Activated B cell treated with CpG ODN at 0.5 μM for 24 hours (primary cell): ENCODE measurements at regions not wholly inside any gene's neighbourhood (a gene's known extent, or its start where the extent isn't known, plus 50 kb on each side); places are given as distances from the start of the nearest gene placed in this dataset.

ENCODE experiments used
- ATAC-seq: fragments of 200-7000 bp; cut with Tn5 transposase; one replicate; pipeline ENCODE4 v1.10.0; 2021; ENCODE audit warnings: low read depth, mild to moderate bottlenecking, moderate library complexity
- CTCF ChIA-PET: fragments of 350-600 bp; sonication (Branson Sonifier 250); formaldehyde crosslinking; loops from one replicate; lab custom pipeline; 2021; ENCODE audit warnings: antibody characterized with exemption; lab: Charles Lee
- POLR2A ChIA-PET: fragments of 350-600 bp; sonication (Branson Sonifier 250); formaldehyde crosslinking; loops from one replicate; lab custom pipeline; 2021; ENCODE audit warnings: antibody characterized with exemption; lab: Charles Lee
- DNase-seq: peaks from one replicate; pipeline ENCODE4 v3.0.0; 2022
- H3K27ac Mint-ChIP-seq: one replicate; pipeline ENCODE4 v1.8.0; 2020; ENCODE audit warnings: mixed read lengths
- H3K27me3 Mint-ChIP-seq: one replicate; pipeline ENCODE4 v1.8.0; 2021; ENCODE audit warnings: mixed read lengths
- H3K36me3 Mint-ChIP-seq: one replicate; pipeline ENCODE4 v1.8.0; 2021; ENCODE audit warnings: low read depth, mixed read lengths
- H3K4me1 Mint-ChIP-seq: one replicate; pipeline ENCODE4 v1.8.0; 2021; ENCODE audit warnings: mixed read lengths
- H3K4me3 Mint-ChIP-seq: one replicate; pipeline ENCODE4 v1.8.0; 2020; ENCODE audit warnings: mild to moderate bottlenecking, mixed read lengths
- H3K9me3 Mint-ChIP-seq: one replicate; pipeline ENCODE4 v1.8.0; 2020; ENCODE audit warnings: mixed read lengths
- intact Hi-C: fragments of 100-400 bp; cut with micrococcal nuclease; formaldehyde crosslinking; loops from one replicate; pipeline ENCODE4 v1.15.1; 2024
- TF ChIP-seq, protein P1 (sequence below): fragments of 200-600 bp; IDR thresholded peaks from one replicate; pipeline ENCODE4 v1.8.0; 2022; ENCODE audit warnings: antibody characterized with exemption, mild to moderate bottlenecking

DNA sequence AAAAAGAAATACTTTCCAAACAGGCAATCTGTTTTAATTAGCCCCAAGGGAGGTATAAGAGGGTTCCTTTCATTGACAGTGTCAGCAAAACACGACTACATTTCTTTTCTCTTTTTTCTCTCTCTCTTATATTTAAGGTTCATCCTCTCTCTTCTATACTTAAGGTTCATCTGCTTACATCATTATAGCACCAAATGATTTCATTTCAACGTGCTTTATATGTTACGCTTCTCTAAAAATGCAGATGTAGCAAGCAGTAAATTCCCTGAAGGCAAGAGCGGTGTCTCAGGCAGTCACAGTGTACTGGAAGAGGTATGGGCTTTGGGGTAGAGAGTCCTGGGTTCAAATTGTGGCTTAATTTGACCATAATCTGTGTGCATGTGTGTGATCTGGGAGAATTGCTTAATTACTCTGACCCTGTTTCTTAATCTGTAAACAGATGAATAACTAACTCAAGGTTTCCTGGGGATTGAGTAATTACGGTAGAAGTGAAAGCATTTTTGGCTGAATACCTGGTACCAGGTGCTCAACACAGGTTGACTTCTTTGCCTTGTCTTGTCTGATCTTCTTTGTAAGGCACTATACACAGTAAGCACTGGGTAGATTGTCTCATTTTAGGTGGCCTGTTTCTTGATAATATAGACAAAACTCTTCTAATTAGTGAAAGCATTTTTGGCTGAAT is 180.8 kb downstream of the SPRY1 start:
- DNase-seq, result no peak
- intact Hi-C loops, result no loop called here
- CTCF ChIA-PET, result no interaction called here

DNA sequence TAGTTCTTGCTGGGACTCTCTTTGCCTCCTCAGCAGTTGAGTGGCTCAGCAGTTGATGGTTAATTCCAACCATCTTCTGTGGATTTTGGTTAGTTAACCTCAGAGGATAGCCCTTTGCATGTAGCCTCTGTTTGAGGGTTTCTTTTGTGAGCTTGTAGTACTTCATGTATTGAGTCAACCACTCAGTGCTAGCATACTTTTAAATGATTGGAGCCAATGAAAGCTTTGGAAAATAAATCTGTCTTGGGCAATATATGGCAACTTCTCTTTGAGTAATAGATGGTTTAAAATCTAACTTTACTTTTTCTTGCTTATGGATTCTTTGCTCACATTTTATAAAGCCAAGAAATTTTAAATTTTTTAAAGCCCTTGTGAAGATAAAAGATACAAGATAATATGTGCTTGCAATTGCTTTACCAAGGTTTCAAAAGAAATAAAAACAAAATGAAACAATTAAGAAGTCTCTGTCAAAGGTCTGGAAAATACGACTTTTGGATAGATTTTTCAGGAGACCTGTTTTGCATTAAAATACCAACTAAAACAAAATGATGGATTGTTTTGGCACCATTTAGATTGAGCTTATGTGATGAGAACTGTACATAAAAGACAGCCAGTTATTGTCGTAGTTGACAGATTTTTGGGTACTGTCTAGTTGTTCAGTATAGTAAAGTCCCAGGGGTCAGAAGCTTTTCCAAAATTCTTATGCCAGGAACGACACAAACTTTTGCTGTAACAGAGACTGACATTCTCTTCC is 181.9 kb downstream of the SPRY1 start:
- ATAC-seq, result no peak
- H3K27me3 Mint-ChIP-seq, result no peaks in the 10 kb centered on the region
- intact Hi-C loops, result no loop called here
- no peaks in the 10 kb centered on the region for H3K36me3 Mint-ChIP-seq
- H3K4me3 Mint-ChIP-seq, result no peak overlapping the region
- no peak overlapping the region for H3K27ac Mint-ChIP-seq
- H3K9me3 Mint-ChIP-seq, result peaks cover 10% of the 10 kb centered on the region
- TF ChIP-seq, protein P1, sequence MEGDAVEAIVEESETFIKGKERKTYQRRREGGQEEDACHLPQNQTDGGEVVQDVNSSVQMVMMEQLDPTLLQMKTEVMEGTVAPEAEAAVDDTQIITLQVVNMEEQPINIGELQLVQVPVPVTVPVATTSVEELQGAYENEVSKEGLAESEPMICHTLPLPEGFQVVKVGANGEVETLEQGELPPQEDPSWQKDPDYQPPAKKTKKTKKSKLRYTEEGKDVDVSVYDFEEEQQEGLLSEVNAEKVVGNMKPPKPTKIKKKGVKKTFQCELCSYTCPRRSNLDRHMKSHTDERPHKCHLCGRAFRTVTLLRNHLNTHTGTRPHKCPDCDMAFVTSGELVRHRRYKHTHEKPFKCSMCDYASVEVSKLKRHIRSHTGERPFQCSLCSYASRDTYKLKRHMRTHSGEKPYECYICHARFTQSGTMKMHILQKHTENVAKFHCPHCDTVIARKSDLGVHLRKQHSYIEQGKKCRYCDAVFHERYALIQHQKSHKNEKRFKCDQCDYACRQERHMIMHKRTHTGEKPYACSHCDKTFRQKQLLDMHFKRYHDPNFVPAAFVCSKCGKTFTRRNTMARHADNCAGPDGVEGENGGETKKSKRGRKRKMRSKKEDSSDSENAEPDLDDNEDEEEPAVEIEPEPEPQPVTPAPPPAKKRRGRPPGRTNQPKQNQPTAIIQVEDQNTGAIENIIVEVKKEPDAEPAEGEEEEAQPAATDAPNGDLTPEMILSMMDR, result no peak
- H3K4me1 Mint-ChIP-seq, result no peaks in the 10 kb centered on the region
- no peak for DNase-seq
- ChIA-PET CTCF (no interaction called here), POLR2A (no interaction called here)

More for the DNA sequence above, 180.8 kb downstream of the SPRY1 start:
- no peaks in the 10 kb centered on the region for H3K27me3 Mint-ChIP-seq
- no peak for ATAC-seq
- H3K4me3 Mint-ChIP-seq, result no peak overlapping the region
- POLR2A ChIA-PET, result no interaction called here
- no peaks in the 10 kb centered on the region for H3K4me1 Mint-ChIP-seq
- no peak overlapping the region for H3K27ac Mint-ChIP-seq
- TF ChIP-seq, protein P1, result no peak
- H3K9me3 Mint-ChIP-seq, result peaks cover 10% of the 10 kb centered on the region
- no peaks in the 10 kb centered on the region for H3K36me3 Mint-ChIP-seq

DNA sequence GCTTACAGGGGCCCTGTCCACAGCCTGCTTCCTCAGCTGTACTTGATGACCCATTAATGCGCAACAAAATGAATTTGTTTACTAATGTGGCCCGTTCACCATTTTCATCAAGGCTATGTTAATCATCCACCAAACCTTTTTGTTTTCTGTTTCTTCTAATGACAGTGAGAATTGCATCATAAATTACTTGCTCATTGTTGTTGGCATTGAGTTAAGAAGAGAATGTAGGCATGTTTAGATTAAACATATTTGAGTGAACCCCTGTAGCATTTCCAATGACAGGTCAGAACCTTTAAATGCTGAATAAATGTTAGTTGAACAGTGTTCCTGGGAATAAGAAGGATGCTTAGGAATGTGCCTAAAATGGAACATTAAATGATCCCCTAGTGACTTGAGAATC is 183.4 kb downstream of the SPRY1 start:
- Mint-ChIP-seq H3K4me3 (no peak overlapping the region), H3K36me3 (no peaks in the 10 kb centered on the region), H3K27ac (no peak overlapping the region), H3K9me3 (peaks cover 10% of the 10 kb centered on the region), H3K4me1 (no peaks in the 10 kb centered on the region), H3K27me3 (no peaks in the 10 kb centered on the region)
- ChIA-PET CTCF (no interaction called here), POLR2A (no interaction called here)
- ATAC-seq (no peak), DNase-seq (no peak)
- TF ChIP-seq, protein P1, result no peak
- intact Hi-C loops, result no loop called here

DNA sequence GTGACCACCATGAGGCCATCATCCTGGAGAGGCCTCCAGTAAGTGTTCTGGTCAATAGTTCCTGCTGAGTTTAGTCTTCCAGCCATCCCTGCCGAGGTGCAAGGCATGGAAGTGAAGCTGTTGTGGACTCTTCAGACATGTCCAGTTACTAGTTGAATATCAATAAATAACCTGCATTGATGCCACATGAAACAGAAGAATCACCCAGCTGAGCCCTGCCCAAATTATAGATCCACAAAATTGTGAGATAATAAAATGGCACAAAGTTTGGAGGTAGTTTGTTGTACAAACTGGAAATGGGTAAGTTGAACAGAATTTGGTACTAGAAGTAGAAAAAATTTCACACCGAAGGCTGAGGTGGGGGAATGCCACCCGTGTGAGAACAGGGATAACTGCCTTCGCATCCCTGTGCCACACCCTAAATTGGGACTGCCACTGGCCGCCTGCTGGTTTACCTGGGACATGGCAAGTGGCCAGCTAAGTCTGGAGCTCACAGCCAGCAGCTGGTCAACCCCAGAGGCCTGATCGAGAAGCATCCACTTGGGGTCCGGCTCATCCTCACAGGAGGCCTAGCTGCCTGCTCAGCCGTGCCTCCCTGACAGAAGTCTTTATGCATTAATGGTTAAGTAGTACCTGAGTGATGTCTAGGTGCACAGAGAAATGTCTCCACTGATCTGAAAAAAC is 184.5 kb downstream of the SPRY1 start:
- intact Hi-C loops, result no loop called here
- no peaks in the 10 kb centered on the region for H3K4me1 Mint-ChIP-seq
- H3K4me3 Mint-ChIP-seq, result no peak overlapping the region
- no peak overlapping the region for H3K27ac Mint-ChIP-seq
- DNase-seq (no peak), ATAC-seq (no peak)
- POLR2A ChIA-PET, result no interaction called here
- TF ChIP-seq, protein P1, result no peak
- CTCF ChIA-PET, result no interaction called here
- peaks cover 10% of the 10 kb centered on the region for H3K9me3 Mint-ChIP-seq
- H3K27me3 Mint-ChIP-seq, result no peaks in the 10 kb centered on the region
- no peaks in the 10 kb centered on the region for H3K36me3 Mint-ChIP-seq

DNA sequence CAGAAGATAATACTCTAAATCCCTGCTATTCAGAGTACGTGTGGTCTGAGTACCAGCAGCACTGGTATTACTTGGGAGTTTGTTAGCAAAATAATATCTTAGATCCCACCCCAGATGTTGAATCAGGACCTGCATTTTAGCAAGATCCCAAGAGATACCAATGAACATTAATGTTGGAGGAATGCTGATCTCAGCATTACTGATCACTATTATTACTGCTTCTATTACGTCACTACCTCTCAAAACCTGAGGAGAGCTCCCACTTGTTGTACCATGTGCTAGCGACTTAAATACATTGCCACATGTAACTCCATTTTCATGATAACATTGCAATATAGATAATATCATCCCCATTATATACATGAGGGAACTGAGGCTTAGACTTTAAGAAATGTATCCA is 185.2 kb downstream of the SPRY1 start:
- intact Hi-C loops, result no loop called here
- DNase-seq, result no peak
- Mint-ChIP-seq H3K36me3 (no peaks in the 10 kb centered on the region), H3K27ac (no peak overlapping the region), H3K4me3 (no peak overlapping the region), H3K4me1 (no peaks in the 10 kb centered on the region), H3K27me3 (no peaks in the 10 kb centered on the region), H3K9me3 (peaks cover 10% of the 10 kb centered on the region)
- no peak for ATAC-seq
- POLR2A ChIA-PET, result no interaction called here
- TF ChIP-seq, protein P1, result no peak
- CTCF ChIA-PET, result no interaction called here
